ENCODE measurements at regions not wholly inside any gene's neighbourhood (a gene's known extent, or its start where the extent isn't known, plus 50 kb on each side); places are given as distances from the start of the nearest gene placed in this dataset.
A peak's percentile ranks its signal among the peaks of the same experiment; 100 is the strongest.

- no peak for DNase-seq (ENCODE audit: low read depth in 2 of 2)
- H3K4me3 ChIP-seq (replicated peaks in 1 of 2; ENCODE audit: low read depth in 2 of 2, low read length in 2 of 2) = no peak overlapping the region
- no peak for TF ChIP-seq CTCF (IDR thresholded peaks at IDR 0.05; ENCODE audit: low read depth, low read length)
These were observed 298.8 kb upstream of the LYPLAL1 start for GRCh38 chr1:218874801-218875400.

- no peak for TF ChIP-seq CTCF (IDR thresholded peaks at IDR 0.05; ENCODE audit: low read depth, low read length)
These were observed 295.3 kb upstream of the LYPLAL1 start for GRCh38 chr1:218878369-218878768.

DNA sequence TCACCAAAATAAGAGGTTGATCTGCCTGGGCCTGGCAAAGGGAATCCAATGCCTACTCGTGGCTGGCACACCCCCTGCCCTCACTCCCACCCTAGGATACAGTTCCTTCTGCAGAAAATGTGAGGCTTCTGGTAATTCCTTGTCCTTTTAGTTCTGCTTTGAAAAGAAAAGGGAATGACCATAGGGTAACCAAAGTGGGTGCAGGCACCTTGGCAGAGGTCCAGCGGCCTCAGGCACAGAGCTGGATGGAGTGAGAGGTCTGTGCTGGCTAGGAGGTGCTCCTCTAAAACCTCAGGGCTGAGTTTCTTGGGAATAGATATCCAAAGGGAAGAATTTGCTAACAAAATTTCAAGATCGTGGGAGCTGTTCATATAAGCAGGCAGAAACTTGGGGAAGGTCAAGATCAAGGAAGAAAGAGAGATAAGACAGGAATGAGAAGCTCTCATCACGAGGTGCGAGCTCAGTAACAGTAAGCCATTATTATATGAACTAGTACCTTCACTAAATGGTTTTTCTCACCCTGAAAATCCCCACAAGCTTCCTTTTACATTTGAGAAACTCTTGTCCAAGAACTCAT is 293.1 kb upstream of the LYPLAL1 start:
- TF ChIP-seq CTCF (IDR thresholded peaks at IDR 0.05; ENCODE audit: low read depth, low read length) = no peak
- no peak overlapping the region for H3K4me3 ChIP-seq (replicated peaks in 1 of 2; ENCODE audit: low read depth in 2 of 2, low read length in 2 of 2)
- DNase-seq (ENCODE audit: low read depth in 2 of 2) = peak in 1 of 2 donors; percentile 61

More at GRCh38 chr1:218878369-218878768, 295.3 kb upstream of the LYPLAL1 start:
- DNase-seq (ENCODE audit: low read depth in 2 of 2) = peak; percentile 54 to 70
- no peak overlapping the region for H3K4me3 ChIP-seq (replicated peaks in 1 of 2; ENCODE audit: low read depth in 2 of 2, low read length in 2 of 2)

DNA sequence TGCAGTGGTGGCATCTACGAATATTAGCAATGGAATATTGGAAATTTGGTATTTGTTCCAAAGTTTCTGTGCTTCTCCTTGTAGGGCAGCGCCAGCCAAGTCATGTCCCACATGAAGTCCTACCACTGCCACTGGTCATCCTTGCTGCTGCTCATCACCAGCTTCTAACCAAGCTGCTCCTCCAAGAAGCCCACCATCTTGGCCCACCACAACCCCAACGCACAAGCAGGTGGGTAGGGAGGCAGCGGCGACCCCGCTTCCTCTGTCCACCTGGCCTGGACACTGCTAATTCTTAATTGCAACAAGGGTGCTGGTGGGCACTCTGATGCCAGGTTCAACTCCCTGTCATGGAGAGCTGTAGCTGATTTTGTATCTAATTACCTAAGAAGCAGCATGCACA is 291.2 kb upstream of the LYPLAL1 start:
- DNase-seq (ENCODE audit: low read depth in 2 of 2) = no peak
- TF ChIP-seq CTCF (IDR thresholded peaks at IDR 0.05; ENCODE audit: low read depth, low read length) = no peak
- no peak overlapping the region for H3K4me3 ChIP-seq (replicated peaks in 1 of 2; ENCODE audit: low read depth in 2 of 2, low read length in 2 of 2)

DNA sequence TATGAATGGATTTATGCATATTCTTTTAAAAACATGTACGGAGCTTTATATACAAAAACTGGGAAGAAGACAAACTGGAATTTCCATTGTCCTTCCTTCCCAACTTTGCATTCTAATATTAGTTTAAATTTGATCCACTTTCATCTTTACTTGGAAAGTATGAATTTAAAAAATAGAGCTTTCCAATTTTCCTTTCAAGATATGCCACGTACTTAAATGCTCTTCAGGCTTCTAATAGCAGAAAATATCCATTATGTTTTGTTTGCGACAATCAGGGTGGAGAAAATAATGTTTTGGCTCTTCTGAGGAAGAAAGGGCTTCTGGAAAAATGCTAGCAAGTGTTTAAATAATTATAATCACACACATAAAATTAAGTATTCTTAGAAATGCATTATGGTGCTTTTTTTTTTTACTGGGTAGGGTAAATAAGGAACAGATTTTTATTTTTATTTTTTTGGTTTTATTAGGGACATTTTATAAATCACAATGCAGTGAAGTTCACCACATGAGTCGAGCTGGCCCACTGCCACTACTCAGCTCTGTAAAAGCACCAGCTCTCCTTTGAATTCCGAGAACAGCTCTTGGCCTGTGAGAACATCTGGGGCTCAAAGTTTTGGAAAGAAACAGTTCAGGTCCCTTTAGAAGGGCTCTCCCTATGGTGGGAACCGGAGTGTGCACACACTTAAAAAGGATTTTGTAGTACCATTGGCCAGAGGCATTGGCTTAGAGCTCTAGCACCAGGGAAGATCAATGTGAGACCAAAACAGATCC is 287.4 kb upstream of the LYPLAL1 start:
- DNase-seq (ENCODE audit: low read depth in 2 of 2) = peak; percentile 53 to 59
- TF ChIP-seq CTCF (IDR thresholded peaks at IDR 0.05; ENCODE audit: low read depth, low read length) = no peak
- H3K4me3 ChIP-seq (replicated peaks in 1 of 2; ENCODE audit: low read depth in 2 of 2, low read length in 2 of 2) = no peak overlapping the region

GRCh38 chr1:218887141-218887925 is 286.3 kb upstream of the LYPLAL1 start:
- no peak overlapping the region for H3K4me3 ChIP-seq (replicated peaks in 1 of 2; ENCODE audit: low read depth in 2 of 2, low read length in 2 of 2)
- no peak for TF ChIP-seq CTCF (IDR thresholded peaks at IDR 0.05; ENCODE audit: low read depth, low read length)
- no peak for DNase-seq (ENCODE audit: low read depth in 2 of 2)
